NCI-H524 treated with DMSO at 0.1 percent for 48 hours (cell line): ENCODE measurements at regions not wholly inside any gene's neighbourhood (a gene's known extent, or its start where the extent isn't known, plus 50 kb on each side); places are given as distances from the start of the nearest gene placed in this dataset.
"Not testable (repeated sequence)": the region's sequence is repeated elsewhere in the genome, so short reads cannot be mapped to it uniquely, and the experiment has no call there.

ENCODE experiments used
- DNase-seq: peaks from one replicate; lab custom pipeline; 2025; lab: John Stamatoyannopoulos, UW

DNA sequence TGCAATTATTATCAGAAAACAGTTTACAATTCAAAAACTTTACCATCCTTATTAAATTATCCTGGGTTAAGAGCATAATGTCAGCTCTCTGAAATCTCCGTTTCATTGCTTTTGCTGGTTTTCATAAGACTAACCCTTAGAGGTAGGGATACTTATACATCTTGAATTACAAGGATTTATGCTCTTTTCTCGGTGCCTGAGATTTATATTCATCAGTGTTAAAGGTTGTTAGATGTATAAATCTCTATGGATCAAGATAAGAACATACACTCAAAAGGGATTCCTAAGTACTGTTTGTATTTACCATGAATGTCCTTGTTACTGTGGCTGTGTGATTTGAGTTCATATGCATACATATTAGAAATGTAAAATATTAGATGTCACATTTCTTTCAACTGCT is 684.7 kb downstream of the EFNA5 start:
- DNase-seq, result no peak

DNA sequence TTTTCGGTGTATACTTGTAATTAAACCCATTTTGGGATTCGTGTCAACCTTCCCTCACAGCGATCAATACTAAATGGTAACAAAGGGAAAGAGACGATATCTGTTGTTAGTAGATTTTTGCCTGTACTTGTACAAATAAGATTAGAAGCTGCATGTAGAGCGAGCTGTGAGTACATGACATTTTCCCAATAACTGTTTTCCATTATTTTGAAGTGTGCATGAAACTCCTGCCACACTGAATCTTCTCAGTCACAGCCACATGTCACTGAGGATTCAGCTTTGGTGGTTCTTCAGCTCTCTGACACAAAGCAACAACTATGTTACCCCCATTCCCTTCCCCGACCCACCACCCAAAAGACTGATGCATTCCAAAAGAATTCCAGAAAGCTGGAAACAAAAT is 685.6 kb downstream of the EFNA5 start:
- DNase-seq, result no peak

DNA sequence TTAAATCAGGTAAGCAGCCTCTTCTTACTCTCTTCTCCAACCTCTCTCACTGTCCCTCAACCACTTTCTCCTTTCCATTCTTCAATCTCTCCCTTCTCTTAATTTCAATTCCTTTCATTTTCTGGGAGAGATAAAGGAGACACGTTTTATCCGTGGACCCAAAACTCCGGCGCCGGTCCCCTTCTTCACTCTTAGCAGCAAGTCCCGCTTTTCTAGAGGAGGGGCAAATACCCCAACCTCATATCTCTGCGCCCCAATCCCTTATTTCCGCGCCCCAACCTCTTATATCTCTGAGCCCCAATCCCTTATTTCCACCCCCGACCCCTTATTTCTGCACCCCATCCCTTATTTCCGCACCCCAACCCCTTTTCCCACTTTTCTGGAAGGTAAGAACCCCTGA is 691.6 kb downstream of the EFNA5 start:
- DNase-seq, result not testable (repeated sequence)

DNA sequence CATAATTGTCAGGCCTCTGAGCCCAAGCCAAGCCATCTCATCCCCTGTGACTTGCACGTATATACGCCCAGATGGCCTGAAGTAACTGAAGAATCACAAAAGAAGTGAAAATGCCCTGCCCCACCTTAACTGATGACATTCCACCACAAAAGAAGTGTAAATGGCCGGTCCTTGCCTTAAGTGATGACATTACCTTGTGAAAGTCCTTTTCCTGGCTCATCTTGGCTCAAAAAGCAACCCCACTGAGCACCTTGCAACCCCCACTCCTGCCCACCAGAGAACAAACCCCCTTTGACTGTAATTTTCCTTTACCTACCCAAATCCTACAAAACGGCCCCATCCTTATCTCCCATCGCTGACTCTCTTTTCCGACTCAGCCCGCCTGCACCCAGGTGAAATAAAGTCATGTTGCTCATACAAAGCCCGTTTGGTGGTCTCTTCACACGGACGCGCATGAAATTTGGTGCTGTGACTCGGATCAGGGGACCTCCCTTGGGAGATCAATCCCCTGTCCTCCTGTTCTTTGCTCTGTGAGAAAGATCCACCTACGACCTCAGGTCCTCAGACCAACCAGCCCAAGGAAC is 692.1 kb downstream of the EFNA5 start:
- not testable (repeated sequence) for DNase-seq

DNA sequence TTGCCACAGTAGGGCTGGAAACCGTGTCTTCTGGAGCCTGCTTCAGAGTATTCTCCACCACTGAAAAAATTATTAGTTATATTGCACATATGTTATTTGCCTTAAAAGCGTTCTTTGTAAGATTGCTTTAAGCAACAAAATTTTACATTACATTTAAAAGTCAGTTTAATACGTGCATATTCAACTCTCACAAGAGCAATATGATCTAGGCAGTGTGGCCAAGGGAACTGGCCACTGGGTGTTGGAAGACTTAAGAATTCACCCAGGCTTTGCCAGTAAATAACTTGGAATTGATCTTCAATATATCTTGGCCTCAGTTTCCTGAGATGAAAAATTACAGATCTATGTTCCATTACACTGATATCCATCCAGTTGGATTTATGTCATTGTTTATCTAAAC is 694.4 kb downstream of the EFNA5 start:
- DNase-seq, result no peak

DNA sequence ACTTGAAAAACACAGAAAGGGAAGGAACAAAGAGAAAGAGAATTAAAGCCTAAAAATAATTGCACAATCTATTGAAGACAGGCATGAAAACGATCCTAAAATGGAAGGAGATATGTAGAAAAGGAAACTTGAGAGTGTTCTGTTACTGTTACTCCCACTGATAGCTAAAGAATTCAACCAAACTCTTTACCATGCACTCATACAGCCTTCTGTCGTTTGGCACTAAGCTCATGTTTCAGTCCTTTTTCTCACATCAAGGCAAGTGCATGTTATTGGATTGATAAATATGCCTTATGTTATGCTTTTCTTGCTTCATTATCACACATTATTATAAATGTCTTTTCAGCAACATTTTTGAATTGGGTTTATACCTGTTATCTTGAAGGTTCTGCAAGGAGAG is 696.5 kb downstream of the EFNA5 start:
- no peak for DNase-seq

DNA sequence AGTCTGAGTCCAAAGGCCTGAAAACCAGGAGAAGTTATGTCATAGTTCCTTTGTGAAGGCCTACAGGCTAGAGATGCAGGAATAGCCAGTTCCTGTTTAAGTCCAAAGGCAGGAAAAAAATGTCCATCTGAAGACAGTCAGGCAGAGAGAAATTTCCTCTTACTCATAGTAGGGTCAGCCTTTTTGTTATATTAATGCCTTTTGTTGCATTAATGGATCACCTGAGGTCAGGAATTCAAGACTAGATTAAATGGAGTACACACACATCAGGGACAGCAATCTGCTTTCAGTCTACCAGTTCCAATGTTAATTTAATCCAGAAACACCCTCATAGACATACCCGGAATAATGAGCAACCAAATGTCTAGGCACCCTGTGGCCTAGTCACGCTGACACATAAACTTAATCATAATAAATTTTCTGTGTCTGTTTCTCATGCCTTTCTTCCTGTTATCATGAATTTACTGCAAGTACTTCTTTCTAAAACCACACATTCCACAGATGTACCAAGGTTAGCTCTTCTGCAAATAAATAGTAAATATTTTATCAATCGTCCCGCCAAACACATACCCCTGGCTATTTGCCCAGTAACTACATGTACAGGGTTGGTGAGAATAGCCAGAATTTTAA is 703.9 kb downstream of the EFNA5 start:
- DNase-seq, result no peak

DNA sequence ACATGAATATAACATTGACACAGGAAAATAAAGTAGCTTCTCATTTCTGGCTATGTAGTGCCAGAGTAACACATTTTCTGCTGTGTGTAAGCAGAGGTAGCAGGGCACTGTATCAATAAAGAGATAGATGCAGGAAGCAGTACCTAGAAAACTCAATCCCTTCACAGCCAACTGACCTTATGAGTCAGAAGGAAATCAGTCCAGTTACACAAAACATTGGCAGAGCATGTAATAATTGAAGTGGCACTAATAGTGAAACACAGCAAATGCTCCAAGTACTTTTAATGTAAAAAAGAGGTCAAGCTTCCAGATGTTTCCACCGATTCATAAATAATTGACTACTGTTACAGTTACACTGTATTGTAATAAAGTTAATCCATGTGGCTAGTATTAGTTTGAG is 706.6 kb downstream of the EFNA5 start:
- no peak for DNase-seq

DNA sequence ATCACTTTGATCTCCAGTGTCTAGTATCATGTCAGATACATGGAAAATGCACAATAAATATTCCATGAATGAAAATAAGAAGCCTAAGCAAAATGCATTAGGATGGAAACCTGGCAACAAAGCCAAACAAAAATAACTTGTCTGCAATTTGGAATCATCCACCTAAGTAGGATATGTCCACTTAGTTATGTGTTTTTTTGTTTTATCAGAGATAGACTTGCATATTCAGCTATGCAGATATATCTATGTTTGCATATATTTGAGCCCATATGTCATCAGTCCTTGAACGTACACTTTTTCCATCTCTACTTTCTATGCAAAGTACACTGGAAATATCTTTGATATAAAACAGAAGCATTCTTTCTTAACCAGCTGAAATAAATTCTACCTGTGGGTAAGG is 707.1 kb downstream of the EFNA5 start:
- DNase-seq, result no peak

DNA sequence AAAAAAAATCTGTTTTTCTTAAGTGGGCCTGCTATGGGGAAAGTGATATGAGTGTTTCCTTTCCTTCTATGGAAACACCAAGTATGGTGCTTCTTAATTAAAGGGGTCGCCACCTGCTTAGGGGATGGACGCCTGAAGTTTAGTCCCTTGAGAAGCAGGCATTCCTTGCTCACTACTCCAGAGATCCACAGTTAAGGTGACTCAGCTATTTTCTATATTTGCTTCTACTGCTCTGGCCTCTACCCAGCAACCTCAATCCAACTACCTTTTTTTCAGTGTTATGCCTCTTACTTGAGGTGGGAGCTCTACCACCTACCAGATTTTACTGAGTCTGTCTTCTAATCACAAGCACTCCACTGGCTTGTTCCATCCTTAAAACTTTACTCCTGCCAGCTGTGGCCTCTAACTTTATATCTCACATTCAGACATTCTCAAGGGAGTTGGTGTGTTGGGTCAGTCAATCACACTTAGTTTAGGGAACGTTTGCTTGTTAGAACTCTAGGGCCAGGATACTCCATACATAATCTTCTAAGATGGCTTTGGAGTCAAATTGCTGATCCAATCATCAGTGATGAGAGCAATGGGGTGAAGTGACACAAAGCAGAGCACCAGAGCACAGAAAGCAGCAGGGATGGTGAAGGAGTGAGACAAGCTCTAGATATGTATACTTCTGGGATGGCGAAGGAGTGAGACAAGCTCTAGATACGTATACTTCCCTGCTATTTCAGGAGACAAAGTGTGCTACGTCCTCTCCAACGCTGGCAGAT is 708.1 kb downstream of the EFNA5 start:
- no peak for DNase-seq

DNA sequence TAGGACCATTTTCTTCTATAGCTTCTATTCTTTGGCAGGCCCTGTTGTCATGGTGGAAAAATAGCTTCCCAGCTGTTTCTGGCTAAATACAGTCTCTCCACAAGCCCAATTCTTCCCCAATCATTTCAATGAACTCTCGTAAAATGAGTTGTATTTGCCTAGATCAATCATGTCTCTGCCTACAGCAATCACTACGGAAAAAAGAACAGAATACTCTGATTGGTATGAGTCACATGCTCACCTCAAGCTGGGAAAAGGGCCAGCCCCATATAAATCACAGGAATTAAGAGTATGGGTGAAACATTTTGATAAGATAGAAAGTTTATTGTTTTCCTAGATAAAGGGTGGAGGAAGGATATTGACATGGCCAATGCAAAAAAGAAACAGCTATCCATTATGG is 711.4 kb downstream of the EFNA5 start:
- DNase-seq, result no peak

DNA sequence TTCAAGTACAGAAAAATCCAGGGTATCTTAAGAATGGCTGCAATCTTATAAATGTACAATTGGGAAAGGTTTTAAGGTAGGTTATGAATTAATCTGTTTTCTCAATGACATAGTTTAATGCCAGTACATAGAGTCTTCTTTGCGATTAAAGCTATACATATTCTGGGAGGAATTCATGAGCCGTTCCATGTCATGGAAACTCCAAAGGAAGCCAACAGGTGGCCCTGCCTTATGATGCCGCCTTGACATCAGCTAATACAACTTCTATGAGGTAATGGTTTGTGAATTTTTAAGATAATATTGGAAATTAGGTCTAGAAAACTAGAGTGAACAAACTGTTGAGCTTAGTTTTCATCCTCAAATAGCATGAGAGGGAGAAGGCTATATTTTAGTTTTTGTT is 713.4 kb downstream of the EFNA5 start:
- no peak for DNase-seq

DNA sequence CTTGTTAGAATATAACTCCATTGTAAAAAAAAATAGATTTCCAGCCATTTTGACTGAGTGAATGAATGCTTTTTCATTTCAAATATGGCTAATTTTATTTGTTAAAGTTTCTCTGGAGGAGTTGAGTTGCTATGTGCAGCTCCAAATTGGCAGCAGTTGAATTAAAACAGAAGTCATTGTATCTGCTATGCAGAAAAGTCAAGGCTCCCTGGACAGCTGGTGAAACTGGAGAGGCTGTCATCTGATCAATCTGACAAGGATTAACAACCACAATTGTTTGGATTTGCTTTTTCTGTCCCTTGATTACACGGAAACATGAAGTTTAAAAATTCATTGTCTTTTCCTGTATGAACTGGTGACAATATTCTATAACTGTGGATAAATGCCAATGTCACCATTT is 713.9 kb downstream of the EFNA5 start:
- DNase-seq, result peak; percentile 12

DNA sequence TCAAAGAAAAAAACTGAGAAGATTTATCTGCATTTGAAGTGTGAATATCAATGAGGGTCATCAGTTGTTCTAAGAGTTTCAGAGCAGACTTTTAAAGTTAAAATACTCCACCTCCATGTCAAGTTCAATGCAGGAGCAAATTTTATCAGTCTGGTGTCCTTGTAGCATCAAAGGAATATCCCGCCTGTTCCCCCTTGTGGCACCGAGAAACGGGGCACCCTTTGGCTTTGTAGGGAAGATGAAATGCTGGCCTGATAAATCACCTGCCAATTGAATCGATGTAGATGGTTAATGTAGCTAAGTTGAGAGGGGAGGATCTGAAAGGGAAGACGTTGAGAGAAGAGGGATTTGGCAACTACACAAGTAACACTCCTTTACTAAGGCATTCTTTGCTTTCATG is 714.5 kb downstream of the EFNA5 start:
- DNase-seq, result no peak

DNA sequence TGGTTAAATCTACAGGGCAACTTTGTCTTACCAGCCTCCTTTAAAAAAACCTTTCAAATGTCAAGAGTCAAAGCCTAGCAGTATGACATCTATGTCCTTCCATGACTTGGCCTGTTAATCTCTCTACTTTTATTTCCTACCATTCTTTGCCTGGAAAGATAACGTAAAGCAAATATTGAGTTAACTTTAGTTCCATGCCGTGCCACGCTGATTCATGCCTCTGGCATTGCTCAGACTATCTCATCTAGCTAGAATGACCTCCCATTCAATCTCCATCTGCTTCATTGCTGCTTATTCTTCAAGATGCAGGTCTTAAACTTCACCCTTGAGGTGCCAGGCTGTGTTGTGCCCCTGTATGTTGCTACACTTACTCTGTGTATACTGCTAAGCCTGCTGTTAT is 729.8 kb downstream of the EFNA5 start:
- DNase-seq, result no peak

DNA sequence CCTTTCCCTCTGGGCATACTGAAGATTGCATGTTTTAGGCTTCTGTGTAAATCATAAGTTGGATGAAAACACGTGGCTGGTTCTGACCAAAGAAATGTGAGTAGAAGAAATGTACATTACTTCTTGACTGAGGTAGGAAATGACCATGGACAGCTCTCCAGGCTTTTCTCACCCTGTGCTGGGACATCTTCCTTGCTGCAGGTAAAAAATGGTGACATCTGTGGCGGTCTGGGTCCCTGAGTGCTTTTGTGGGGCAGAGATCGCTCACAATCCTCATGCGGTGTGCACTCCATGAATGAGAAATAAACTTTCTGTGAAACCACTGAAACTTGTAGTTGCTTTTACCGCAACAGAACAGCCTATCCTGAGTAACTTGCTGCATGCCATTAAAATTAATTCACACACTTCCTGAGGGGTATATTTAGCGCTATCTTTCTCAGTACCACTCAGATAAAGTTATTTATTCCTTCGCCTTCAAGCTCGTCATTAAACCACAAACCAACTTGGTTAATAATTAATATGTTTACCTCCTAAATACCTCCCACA is 730.4 kb downstream of the EFNA5 start:
- no peak for DNase-seq

DNA sequence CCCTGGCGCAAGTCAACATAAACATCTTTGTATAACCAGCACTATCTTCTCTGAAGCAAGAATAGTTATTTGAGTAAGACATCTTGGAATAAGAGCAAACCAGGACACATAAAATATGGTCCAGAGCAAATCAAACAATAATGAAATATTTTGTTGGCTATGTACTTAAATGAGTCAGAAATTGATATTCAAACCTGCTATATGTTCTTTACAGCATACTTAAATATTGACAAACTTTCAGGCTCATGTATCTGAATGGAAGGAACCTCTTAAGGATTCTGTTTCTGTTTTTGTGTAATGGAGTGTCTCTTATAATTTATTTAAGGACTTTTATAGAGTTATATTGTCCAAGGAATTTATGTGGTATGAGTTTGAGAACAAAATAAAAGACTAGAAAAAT is 747.3 kb downstream of the EFNA5 start:
- no peak for DNase-seq

DNA sequence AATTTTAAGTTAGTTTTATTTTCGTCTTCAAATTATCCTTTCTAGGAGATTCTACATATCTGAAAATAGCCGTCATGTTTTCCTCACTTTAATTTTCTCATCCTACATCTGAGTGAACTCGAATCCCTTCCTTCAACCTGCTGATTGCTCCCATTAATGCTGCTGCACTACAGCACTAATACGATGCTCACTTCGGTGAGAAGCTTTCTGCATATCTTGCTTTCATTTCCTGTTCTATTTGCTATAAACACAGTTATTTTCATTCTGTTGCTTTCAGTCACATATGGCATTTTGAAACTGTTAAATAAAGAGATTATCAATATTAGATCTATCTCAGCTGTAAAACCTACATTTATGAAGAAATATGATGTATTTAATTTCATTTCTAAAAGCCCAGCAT is 749.2 kb downstream of the EFNA5 start:
- no peak for DNase-seq

DNA sequence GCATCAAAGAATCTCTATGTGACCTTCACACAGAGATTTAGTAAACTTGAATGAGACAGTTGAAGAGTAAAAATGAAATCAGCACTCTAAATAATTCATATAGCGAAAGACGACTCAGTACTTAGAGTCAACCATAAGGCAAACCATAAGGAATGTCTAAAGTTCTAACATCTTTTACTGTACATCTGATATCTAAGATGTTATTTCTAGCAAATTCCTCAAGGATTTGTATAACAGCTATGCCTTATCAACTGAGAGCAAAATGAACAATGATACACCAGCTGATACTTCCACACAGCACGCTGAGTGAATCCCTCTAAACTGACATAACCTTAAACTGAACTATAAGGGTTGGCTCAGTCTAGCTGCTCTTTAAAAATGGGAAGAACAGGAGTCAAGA is 760.3 kb downstream of the EFNA5 start:
- no peak for DNase-seq

DNA sequence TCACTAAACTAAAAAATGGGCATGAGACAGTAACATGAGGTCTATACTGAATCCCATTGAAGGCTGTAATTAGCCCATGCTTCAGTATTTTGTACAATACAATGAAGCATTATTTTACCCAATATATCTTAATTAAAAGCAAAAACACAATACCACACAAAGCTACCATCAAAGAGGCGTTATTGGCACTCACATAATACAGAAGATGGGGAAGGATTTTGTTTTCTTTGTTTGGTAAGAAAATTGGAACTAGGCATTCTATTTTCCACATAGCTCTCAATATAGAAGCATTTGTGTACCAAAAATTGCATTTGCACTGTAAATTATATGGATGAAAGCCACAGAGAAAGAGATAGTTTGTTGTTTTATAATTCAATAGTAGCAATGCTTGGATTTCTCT is 761.0 kb downstream of the EFNA5 start:
- DNase-seq, result no peak

DNA sequence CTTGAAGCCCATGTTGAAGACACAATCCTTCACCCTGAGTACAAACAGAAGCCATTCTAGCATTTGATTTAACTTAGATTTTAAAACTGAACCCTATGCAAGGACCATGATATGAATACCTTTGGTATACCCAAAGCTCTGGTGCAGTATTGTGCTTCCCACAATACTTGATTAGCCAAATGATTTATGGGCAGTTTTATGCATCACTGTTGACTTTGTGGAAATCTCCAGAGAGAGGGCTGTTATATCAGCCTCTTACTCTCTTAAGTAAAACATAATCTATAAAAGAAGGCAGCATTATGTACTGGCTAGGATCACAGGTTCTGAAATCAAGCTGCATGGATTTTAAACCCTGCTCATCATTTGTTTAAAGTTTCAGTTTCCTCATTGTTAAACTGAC is 762.8 kb downstream of the EFNA5 start:
- DNase-seq, result no peak

DNA sequence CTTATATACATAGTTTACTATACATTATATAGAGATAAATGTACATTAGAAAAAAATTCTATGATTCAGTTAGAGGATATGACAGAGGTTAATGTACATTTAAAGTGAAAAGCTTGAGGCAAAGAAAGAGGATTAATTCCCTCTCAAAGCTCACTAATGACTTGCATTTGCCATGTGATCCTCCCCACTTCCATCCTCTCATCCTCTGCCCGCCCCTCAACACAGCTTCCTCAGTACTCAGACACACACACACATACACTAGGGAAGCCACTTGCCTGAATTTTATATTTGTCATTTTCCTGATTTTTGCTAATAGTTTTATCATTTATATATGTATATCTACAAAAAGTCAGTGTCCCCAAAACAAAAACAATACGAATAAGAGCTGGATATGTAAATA is 764.5 kb downstream of the EFNA5 start:
- peak; percentile 34 for DNase-seq

DNA sequence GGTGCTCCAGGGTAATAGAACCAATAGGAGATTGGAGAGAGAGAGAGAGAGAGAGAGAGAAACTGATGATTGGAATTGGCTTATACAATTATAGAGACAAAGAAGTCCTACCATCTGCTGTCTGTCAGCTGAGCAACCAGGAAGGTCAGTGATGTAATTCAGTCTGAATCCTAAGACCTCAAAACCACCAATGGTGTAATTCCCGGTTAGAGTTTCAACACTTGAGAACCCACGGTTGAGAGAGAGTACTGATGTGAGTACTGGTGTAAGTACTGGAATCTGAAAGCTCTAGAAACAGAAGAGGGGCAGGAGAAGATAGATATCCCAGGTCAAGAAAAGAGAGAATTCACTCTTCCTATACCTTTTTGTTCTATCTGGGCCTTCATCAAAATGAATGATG is 775.8 kb downstream of the EFNA5 start:
- DNase-seq, result no peak
